ENCODE measurements at regions not wholly inside any gene's neighbourhood (a gene's known extent, or its start where the extent isn't known, plus 50 kb on each side); places are given as distances from the start of the nearest gene placed in this dataset.

DNA sequence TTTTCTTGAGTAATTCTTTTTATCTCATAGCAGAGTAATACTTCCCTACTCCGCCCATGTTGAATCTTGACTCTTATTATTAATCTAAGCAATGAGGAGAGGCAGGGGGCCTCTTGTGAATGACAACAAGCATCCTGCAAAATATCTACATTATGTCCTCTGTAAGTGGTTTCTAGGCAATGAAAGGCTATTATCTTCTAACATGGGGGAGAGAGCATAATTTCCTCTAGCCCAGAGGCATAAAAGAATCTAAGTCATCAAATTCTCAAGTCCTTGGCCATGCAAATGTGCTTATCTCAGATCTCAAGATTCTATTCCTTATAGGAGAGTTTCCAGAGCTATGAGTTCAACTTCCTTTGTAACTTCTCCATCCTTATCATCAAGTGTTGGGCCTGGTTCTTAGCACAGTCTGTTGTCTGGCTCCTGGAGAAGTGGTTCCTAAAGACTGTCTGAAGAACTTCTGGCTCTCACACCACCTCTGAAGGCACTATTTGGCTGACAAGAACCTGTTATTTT is 423.1 kb upstream of the INTU start:
- intact Hi-C loops (cut with DNase I) = no loop called here
- ATAC-seq (ENCODE audit: poor library complexity) (no peak), DNase-seq (no peak)

- intact Hi-C loops (cut with DNase I) = no loop called here
- ATAC-seq (ENCODE audit: poor library complexity) (peak; percentile 81), DNase-seq (peak; percentile 46)
Observed at GRCh38 chr4:127210893-127211649, 421.7 kb upstream of the INTU start.

GRCh38 chr4:127211650-127212560 is 420.9 kb upstream of the INTU start:
- no peak for DNase-seq
- intact Hi-C loops (cut with DNase I) = no loop called here
- ATAC-seq (ENCODE audit: poor library complexity) = peak; percentile 56

DNA sequence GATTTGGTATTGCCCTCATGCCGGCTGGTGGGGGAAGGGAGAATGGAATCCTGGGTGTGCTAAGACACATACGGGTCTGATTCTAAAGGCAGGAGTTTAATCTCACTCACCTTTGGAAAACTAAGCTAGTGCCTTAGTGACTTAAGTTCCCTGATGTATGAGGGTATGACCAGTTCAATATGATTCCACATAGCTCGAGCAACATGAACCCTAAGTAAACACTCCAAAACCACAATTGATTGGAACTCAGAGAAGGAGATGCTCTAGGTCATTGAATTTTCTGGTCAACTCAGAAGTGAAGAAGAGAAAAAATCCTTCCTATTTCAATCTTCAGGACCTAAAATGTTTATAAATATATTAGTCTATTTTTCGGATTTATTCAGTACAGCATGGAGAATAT is 420.1 kb upstream of the INTU start:
- ATAC-seq (ENCODE audit: poor library complexity) = no peak
- intact Hi-C loops (cut with DNase I) = no loop called here

DNA sequence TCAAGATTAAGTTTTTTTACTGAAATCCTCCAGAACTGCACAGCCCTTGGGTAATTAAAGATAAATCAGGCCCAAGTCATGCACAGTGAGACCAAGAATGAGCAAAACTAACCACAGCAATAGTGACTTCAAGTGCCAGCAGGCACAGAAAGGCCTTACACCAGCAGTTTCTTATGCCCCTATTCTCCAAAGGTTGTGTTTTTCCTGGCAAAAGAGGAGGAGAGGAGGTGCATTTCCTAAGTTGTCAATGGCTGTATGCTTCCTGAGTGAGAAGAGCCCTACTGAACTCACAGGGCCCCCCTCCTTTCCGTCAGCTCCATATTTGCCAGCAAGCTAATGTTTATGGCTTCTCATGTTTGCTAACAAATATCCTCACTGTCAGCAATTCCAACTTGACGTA is 418.7 kb upstream of the INTU start:
- ATAC-seq (ENCODE audit: poor library complexity) = peak; percentile 86
- intact Hi-C loops (cut with DNase I) = no loop called here
- no peak for DNase-seq

More for the DNA sequence above, 420.1 kb upstream of the INTU start:
- DNase-seq = no peak

- ATAC-seq (ENCODE audit: poor library complexity) = no peak
- intact Hi-C loops (cut with DNase I) = no loop called here
Observed at GRCh38 chr4:127214931-127215330, 417.8 kb upstream of the INTU start.

DNA sequence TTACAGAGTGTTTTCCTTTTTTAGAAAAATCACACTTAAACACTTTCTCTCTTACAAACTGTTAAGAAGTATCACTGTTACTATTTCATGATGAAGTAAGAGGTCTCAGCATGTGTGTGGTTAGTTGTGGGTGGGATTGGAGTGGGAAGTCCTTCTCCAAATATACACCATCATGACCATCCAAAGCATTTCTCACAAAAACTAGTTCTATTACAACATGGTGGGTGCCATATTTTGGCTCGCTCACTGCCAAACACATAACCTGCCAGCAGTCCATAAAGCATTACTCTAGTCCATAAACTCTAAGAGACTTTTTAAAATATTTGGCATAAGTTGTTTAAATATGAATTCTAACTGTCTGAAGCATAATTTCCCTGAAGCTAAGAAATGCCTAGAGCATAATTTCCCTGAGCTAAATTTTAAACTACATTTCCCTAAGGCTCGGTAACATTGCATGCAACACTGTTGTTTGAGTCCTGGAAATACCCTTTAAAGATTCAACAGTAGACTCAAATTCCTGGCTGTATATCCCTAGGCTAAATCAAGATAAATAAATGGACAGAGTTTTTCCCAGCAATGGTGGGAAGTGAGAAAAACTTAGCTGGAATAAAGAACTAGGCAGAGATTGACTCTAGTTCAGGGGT is 415.0 kb upstream of the INTU start:
- ATAC-seq (ENCODE audit: poor library complexity) = no peak
- intact Hi-C loops (cut with DNase I) = no loop called here
- no peak for DNase-seq

More at GRCh38 chr4:127214931-127215330, 417.8 kb upstream of the INTU start:
- DNase-seq = no peak

DNA sequence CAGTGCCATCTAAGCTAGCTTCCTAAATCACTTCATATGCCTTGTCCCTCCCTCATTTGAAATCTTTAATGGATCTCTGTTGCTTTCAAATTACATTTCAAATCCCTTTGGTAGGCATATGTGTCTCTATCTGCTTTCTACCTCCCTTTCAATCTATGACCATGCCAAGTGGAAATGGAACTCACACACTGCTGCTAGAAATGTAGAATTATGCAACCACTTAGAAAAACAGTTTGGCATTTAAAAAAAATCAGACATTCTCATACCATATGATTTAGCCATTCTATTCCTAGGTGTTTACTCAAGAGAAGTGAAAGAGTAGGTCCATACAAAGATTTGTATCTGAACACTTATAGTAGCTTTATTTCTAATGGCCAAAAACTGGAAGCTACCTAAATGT is 413.5 kb upstream of the INTU start:
- intact Hi-C loops (cut with DNase I) = no loop called here
- no peak for ATAC-seq (ENCODE audit: poor library complexity)
- no peak for DNase-seq

DNA sequence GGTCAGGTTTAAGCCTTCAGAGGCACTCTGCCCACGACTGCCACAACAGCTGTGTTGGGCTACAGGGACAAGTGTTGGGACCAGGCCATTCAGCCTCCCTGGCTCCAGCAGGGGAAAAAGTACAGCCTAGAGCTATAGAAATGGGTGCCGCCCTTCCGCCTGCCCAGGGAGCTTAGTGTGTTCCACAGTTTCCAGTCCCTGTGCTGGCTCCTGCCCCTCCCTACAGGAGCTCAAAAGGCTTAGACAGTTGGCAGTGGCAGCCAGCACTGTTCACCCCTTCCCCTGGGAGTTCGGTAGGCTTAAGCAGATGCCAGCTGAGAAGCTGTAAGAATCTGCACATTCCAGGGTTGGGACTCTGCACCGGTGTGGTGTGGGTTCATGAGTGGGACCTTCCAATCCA is 408.2 kb upstream of the INTU start:
- DNase-seq (no peak), ATAC-seq (ENCODE audit: poor library complexity) (no peak)
- intact Hi-C loops (cut with DNase I) = no loop called here

GRCh38 chr4:127229855-127230608 is 402.7 kb upstream of the INTU start:
- ATAC-seq (ENCODE audit: poor library complexity) = no peak
- no peak for DNase-seq
- intact Hi-C loops (cut with DNase I) = no loop called here

- ATAC-seq (ENCODE audit: poor library complexity) (no peak), DNase-seq (no peak)
- intact Hi-C loops (cut with DNase I) = no loop called here
Observed at GRCh38 chr4:127236889-127237288, 395.9 kb upstream of the INTU start.

- DNase-seq (no peak), ATAC-seq (ENCODE audit: poor library complexity) (no peak)
- intact Hi-C loops (cut with DNase I) = no loop called here
Observed at GRCh38 chr4:127237581-127237980, 395.2 kb upstream of the INTU start.

GRCh38 chr4:127238956-127239475 is 393.7 kb upstream of the INTU start:
- DNase-seq = no peak
- intact Hi-C loops (cut with DNase I) = no loop called here
- no peak for ATAC-seq (ENCODE audit: poor library complexity)

GRCh38 chr4:127239902-127240763 is 392.6 kb upstream of the INTU start:
- ATAC-seq (ENCODE audit: poor library complexity) (no peak), DNase-seq (no peak)
- intact Hi-C loops (cut with DNase I) = no loop called here

DNA sequence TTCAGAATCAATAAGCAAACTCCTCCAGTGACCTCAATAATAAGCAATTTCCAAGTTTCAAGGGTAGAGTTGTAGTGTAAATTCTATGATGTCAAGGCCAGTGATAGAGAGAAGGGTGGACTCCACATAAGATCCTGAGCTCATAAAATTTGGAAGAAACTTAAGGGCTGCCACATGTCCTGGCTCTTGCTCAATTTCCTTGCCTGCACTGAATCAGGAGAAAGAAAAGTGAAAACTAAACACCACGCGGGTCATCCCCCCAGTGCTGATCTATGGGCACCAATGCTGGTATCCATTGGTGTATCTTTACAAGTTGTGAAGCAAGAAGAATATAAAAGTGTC is 392.0 kb upstream of the INTU start:
- intact Hi-C loops (cut with DNase I) = no loop called here
- DNase-seq (no peak), ATAC-seq (ENCODE audit: poor library complexity) (no peak)

- DNase-seq (no peak), ATAC-seq (ENCODE audit: poor library complexity) (no peak)
- intact Hi-C loops (cut with DNase I) = no loop called here
Observed at GRCh38 chr4:127244515-127244914, 388.2 kb upstream of the INTU start.

All from Right ventricle myocardium superior (tissue), 1 donor.